ENCODE measurements at regions not wholly inside any gene's neighbourhood (a gene's known extent, or its start where the extent isn't known, plus 50 kb on each side); places are given as distances from the start of the nearest gene placed in this dataset.

- TF ChIP-seq, protein P1, sequence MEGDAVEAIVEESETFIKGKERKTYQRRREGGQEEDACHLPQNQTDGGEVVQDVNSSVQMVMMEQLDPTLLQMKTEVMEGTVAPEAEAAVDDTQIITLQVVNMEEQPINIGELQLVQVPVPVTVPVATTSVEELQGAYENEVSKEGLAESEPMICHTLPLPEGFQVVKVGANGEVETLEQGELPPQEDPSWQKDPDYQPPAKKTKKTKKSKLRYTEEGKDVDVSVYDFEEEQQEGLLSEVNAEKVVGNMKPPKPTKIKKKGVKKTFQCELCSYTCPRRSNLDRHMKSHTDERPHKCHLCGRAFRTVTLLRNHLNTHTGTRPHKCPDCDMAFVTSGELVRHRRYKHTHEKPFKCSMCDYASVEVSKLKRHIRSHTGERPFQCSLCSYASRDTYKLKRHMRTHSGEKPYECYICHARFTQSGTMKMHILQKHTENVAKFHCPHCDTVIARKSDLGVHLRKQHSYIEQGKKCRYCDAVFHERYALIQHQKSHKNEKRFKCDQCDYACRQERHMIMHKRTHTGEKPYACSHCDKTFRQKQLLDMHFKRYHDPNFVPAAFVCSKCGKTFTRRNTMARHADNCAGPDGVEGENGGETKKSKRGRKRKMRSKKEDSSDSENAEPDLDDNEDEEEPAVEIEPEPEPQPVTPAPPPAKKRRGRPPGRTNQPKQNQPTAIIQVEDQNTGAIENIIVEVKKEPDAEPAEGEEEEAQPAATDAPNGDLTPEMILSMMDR (IDR thresholded peaks at IDR 0.05), result no peak
- TF ChIP-seq TP53 (CRISPR knock-in tag; IDR thresholded peaks at IDR 0.05) (no peak), ATF1 (CRISPR knock-in tag; IDR thresholded peaks at IDR 0.05) (no peak), USF2 (CRISPR knock-in tag; IDR thresholded peaks at IDR 0.05) (no peak), ATF3 (CRISPR knock-in tag; conservative IDR thresholded peaks at IDR 0.05) (no peak), GABPB1 (CRISPR knock-in tag; IDR thresholded peaks at IDR 0.05) (no peak), E2F5 (CRISPR knock-in tag; IDR thresholded peaks at IDR 0.05) (no peak), NFE2L1 (CRISPR knock-in tag; IDR thresholded peaks at IDR 0.05) (no peak)
- TF ChIP-seq, protein P2, sequence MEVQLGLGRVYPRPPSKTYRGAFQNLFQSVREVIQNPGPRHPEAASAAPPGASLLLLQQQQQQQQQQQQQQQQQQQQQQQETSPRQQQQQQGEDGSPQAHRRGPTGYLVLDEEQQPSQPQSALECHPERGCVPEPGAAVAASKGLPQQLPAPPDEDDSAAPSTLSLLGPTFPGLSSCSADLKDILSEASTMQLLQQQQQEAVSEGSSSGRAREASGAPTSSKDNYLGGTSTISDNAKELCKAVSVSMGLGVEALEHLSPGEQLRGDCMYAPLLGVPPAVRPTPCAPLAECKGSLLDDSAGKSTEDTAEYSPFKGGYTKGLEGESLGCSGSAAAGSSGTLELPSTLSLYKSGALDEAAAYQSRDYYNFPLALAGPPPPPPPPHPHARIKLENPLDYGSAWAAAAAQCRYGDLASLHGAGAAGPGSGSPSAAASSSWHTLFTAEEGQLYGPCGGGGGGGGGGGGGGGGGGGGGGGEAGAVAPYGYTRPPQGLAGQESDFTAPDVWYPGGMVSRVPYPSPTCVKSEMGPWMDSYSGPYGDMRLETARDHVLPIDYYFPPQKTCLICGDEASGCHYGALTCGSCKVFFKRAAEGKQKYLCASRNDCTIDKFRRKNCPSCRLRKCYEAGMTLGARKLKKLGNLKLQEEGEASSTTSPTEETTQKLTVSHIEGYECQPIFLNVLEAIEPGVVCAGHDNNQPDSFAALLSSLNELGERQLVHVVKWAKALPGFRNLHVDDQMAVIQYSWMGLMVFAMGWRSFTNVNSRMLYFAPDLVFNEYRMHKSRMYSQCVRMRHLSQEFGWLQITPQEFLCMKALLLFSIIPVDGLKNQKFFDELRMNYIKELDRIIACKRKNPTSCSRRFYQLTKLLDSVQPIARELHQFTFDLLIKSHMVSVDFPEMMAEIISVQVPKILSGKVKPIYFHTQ (CRISPR knock-in tag; IDR thresholded peaks at IDR 0.05), result no peak
- TF ChIP-seq, protein P3, sequence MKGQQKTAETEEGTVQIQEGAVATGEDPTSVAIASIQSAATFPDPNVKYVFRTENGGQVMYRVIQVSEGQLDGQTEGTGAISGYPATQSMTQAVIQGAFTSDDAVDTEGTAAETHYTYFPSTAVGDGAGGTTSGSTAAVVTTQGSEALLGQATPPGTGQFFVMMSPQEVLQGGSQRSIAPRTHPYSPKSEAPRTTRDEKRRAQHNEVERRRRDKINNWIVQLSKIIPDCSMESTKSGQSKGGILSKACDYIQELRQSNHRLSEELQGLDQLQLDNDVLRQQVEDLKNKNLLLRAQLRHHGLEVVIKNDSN (CRISPR knock-in tag; IDR thresholded peaks at IDR 0.05), result no peak
Measured at GRCh38 chr3:22431334-22431733, 680.3 kb upstream of the ZNF385D start.

Data from WTC11 (cell line).